ENCODE measurements at regions not wholly inside any gene's neighbourhood (a gene's known extent, or its start where the extent isn't known, plus 50 kb on each side); places are given as distances from the start of the nearest gene placed in this dataset.

GRCh38 chr11:122046438-122046837 lies 69.6 kb downstream of the BLID start (continued):
- TF ChIP-seq ZNF687 (CRISPR knock-in tag; IDR thresholded peaks at IDR 0.05) (no peak), SMAD3 (CRISPR knock-in tag; IDR thresholded peaks at IDR 0.05) (no peak), ZNF674 (CRISPR knock-in tag; IDR thresholded peaks at IDR 0.05; ENCODE audit: low read depth) (no peak), RBFOX2 (IDR thresholded peaks at IDR 0.05; ENCODE audit: low read depth, low read length) (no peak)

GRCh38 chr11:122045181-122045586 lies 70.8 kb downstream of the BLID start:
- Histone ChIP-seq H3K4me2 (ENCODE audit: low read depth, low read length) (no peak overlapping the region), H3K79me2 (ENCODE audit: insufficient read depth, low read length) (no peaks in the 10 kb centered on the region), H4K20me1 (ENCODE audit: insufficient read depth, low read length) (no peaks in the 10 kb centered on the region), H3K4me3 (replicated peaks in 1 of 3; ENCODE audit: insufficient read depth in 1 of 3, low read depth in 2 of 3, low read length in 3 of 3) (no peak overlapping the region), H3K9ac (ENCODE audit: insufficient read depth, low read depth, low read length) (no peak overlapping the region), H3K27me3 (ENCODE audit: control insufficient read depth in 1 of 2, insufficient read depth in 2 of 2, low read length in 2 of 2) (no peaks in the 10 kb centered on the region), H2AFZ (ENCODE audit: low read length) (no peak overlapping the region), H3K36me3 (replicated peaks in 1 of 2; ENCODE audit: control insufficient read depth in 1 of 2, insufficient read depth in 2 of 2, low read length in 2 of 2) (no peaks in the 10 kb centered on the region), H3K9me3 (ENCODE audit: low read length) (no peaks in the 10 kb centered on the region), H3K4me1 (ENCODE audit: insufficient read depth, low read length) (no peaks in the 10 kb centered on the region), H3K27ac (ENCODE audit: extremely low read length, insufficient read depth, low read length) (no peak overlapping the region)
- no peak for TF ChIP-seq TRIM22 (IDR thresholded peaks at IDR 0.05)
- no peak for TF ChIP-seq NFYB (CRISPR knock-in tag; IDR thresholded peaks at IDR 0.05)
- no peak for TF ChIP-seq EHMT2 (IDR thresholded peaks at IDR 0.05; ENCODE audit: borderline replicate concordance, low read depth, low read length)
- TF ChIP-seq JUN (CRISPR knock-in tag; IDR thresholded peaks at IDR 0.05), result no peak
- no peak for TF ChIP-seq GATAD1 (CRISPR knock-in tag; IDR thresholded peaks at IDR 0.05)
- no peak for TF ChIP-seq IKZF1 (IDR thresholded peaks at IDR 0.05)
- TF ChIP-seq MED1 (CRISPR knock-in tag; IDR thresholded peaks at IDR 0.05), result no peak
- TF ChIP-seq, protein P1, sequence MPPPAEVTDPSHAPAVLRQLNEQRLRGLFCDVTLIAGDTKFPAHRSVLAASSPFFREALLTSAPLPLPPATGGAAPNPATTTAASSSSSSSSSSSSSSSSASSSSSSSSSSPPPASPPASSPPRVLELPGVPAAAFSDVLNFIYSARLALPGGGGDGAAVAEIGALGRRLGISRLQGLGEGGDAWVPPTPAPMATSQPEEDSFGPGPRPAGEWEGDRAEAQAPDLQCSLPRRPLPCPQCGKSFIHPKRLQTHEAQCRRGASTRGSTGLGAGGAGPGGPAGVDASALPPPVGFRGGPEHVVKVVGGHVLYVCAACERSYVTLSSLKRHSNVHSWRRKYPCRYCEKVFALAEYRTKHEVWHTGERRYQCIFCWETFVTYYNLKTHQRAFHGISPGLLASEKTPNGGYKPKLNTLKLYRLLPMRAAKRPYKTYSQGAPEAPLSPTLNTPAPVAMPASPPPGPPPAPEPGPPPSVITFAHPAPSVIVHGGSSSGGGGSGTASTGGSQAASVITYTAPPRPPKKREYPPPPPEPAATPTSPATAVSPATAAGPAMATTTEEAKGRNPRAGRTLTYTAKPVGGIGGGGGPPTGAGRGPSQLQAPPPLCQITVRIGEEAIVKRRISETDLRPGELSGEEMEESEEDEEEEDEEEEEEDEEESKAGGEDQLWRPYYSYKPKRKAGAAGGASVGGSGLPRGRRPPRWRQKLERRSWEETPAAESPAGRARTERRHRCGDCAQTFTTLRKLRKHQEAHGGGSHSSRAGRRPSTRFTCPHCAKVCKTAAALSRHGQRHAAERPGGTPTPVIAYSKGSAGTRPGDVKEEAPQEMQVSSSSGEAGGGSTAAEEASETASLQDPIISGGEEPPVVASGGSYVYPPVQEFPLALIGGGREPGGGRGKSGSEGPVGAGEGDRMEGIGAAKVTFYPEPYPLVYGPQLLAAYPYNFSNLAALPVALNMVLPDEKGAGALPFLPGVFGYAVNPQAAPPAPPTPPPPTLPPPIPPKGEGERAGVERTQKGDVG (CRISPR knock-in tag; IDR thresholded peaks at IDR 0.05; ENCODE audit: borderline replicate concordance), result no peak
- no peak for TF ChIP-seq ZSCAN9 (CRISPR knock-in tag; IDR thresholded peaks at IDR 0.05; ENCODE audit: borderline replicate concordance)
- no TSS peak for BruUV-seq (replicated peaks)
- ChIA-PET POLR2A (no interaction called here), CTCF (ENCODE audit: low intra/inter-chr PET ratio, low total read pairs) (no interaction called here)
- in situ Hi-C loops (cut with HindIII; ENCODE audit: extremely low pct_ligation_motif_present, low pct_unique_long_range_greater_than_20kb), result no loop called here
- intact Hi-C loops (cut with micrococcal nuclease; ENCODE audit: unreplicated experiment), result no loop called here
- FAIRE-seq, result no peak
- 21% methylated on average over 3 of the region's 3 CpGs for WGBS (ENCODE audit: low lambda C conversion rate)
- no peak for DNase-seq (ENCODE audit: low spot score)
- no peak for ATAC-seq

Data from HepG2 (cell line).